HG03439 (cell line): ENCODE measurements at regions not wholly inside any gene's neighbourhood (a gene's known extent, or its start where the extent isn't known, plus 50 kb on each side); places are given as distances from the start of the nearest gene placed in this dataset.
"Not testable (repeated sequence)": the region's sequence is repeated elsewhere in the genome, so short reads cannot be mapped to it uniquely, and the experiment has no call there.

Experiments used
- ATAC-seq: cut with Tn5 transposase; IDR thresholded peaks from one replicate; pipeline ENCODE4 v1.9.1; 2021; ENCODE audit warnings: mild to moderate bottlenecking, moderate library complexity; ENCODE audit not compliant: unreplicated experiment

DNA sequence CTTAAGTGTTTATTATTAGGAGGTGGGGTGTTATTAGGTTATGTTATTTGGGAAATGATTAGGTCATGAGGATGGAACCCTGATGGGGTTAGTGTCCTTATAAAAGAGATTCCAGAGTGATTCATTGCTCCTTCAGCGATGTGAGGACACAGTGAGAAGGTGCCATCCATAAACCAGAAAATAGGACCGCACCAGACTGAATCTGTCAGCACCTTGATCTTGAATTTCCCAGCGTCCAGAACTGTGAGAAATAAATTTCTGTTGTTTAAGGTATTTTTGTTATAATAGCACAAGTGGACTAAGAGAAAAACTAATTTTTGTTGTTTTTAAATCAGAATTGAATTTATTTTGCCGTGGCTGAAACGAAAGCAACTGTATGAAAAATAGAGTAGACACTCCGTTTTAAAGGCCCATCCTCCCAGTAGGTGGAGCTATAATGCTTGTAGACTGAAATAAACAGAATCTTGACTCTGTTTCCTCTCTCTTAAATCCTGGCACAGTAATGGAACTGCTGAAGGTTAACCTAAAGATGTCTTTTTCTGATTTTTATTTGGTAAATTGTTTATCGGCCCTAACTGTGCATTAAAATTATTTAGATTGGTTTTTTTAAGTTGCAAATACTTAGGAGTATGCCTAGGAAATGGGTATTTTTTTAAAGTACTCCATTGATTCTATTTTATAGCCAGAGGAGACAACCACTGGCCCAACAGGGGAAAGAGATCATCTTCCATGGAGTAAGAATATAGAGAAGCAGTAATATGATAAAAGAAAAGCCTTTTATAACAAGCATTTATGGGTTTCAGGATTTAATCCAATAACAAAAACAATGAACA is 133.2 kb upstream of the ADAMTS3 start:
- ATAC-seq, result peak; percentile 80

DNA sequence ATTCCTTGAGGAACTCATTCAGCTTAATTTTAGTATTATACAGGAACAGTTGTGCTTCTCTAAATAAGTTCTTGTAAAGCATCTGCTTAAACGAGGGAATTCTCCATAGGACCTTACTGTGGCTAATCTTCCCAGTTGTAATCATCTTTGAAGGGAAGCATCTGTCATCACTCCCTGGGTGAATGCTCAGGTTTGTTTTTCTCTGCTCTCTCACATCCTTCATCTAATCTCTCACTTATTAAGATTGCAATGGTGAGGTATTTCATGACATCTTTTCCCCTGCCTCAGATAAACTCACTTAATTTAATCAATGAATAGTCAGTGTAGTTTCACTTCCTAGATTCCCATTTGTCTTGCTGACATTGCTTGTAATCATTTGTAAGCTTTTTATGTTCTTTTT is 121.8 kb upstream of the ADAMTS3 start:
- ATAC-seq, result no peak

DNA sequence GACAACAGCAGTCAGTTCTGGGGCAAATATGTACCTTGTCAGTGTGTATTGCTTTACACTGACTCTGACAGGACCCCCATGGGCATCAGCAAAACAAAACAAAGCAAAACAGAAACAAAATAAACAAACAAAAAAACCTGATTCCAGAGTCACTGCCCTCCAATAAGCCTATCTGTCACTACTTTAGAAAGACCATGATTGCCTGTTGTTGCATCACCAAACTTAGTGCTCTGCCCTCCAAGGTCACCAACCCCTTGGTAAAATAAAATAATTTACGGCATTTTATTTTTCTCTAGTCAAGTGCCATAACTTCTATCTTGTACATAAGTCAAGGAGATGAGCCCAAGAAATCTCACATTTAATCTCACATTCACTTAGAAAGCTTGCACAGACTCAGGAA is 120.9 kb upstream of the ADAMTS3 start:
- no peak for ATAC-seq

DNA sequence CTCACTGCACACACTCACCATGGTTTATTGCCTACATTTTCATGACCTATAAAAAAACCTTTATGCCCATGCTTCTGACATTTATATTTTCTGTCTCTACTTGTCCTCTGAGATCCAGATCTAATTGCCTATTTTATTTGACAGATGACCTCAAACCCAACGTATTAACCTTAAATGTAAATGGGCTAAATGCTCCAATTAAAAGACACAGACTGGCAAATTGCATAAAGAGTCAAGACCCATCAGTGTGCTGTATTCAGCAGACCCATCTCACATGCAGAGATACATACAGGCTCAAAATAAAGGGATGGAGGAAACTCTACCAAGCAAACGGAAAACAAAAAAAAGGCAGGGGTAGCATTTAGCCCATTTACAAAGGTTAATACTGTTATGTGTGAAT is 117.4 kb upstream of the ADAMTS3 start:
- ATAC-seq, result not testable (repeated sequence)

DNA sequence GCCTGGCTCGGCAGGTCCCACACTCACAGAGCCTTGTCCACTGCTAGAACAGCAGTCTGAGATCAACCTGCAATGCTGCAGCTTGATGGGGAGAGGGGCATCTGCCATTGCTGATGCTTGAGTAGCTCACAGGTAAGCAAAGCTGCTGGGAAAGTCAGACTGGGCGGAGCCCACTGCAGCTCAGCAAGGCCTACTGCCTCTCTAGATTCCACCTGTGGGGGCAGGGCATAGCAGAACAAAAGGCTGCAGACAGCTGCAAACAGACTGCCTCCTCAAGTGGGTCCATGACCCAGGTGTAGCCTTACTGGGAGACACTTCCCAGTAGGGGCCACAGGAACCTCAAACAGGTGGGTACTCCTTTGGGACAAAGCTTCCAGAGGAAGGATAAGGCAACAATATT is 110.6 kb upstream of the ADAMTS3 start:
- no peak for ATAC-seq

DNA sequence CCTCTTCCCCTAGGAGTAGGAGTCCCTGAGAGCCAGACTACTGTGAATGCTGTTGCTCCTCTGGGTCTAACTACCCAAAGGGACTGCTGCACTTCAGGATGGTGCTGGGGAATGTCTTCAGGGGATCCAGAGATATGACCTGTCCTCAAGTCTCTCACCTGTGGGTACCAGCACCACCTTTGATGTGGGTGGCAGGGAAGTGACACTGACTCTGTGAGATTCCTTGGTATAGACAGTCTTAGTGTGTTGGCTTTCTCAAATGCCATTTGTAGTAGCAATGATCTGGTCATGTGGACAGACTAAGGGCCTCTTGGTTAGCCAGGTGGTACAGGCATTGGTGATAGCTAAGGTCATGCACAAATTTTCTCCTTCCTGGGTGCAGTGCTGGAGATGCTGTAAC is 108.9 kb upstream of the ADAMTS3 start:
- no peak for ATAC-seq

DNA sequence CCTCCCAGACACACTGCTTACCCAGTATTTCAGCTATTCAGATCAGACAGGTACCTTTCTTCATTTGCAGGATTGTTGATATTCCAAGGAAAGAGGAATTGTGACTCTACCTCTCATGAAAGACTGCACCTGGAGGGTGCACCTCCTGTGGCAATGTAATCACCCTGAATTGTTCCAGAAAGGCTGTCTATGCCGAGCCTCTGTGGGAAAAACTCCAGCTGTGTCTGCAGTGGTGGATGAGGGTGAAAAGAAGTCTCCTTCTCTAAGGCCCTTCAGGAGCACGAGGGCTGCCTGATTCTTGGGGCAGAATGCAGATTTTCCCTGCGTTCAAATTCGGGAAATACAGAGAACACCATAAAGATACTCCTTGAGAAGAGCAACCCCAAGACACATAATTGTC is 108.2 kb upstream of the ADAMTS3 start:
- ATAC-seq, result no peak

DNA sequence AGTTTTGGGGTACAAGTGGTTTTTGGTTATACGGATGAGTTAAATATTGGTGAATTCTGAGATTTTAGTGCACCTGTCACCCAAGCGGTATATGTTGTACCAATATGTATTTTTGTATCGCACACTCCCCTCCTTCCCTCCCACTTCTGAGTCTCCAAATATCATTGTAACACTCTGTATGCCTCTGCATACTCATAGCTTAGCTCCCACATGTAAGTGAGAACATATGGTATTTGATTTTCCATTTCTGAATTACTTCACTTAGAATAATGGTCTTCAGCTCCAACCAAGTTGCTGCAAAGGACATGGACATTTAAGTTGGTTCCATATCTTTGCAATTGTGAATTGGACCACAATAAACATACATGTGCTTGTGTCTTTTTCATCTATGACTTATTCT is 103.0 kb upstream of the ADAMTS3 start:
- no peak for ATAC-seq

DNA sequence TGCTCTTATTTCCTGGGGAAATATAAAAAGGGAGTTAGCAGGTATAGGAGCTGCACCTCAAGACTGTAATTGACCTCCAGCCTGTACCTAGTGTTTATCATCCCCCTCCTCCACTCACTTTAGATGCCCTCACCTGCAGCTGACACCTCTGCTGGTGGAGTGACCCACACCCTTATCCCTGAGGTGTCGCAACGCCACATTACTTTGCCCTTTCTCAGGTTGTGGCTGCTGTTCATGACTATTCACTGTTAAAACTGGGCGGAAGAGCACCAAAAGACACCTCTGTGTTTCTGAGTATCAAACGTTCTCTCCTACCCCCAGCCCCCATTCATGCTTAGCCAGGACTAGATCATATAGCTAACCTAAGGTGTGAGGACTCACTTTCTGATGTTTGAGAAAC is 101.5 kb upstream of the ADAMTS3 start:
- no peak for ATAC-seq

DNA sequence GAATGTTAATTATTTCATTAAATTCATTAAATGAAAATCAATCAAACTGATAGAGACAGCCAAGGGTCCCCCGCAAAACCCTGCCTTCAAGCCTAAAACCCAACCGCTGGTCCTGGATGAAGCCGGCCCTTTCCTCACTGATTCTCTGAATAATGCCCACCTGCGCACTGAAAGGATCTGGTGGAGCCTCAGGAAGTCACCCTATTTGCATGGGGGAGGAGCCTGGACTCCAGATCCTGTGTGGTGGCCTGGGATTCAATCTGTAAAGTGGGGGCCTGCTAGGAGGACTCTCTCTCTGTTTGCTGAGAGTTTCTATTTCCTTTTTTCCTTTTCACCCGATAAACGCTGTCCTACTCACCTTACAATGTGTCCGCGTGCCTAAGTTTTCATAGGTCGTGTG is 97.9 kb upstream of the ADAMTS3 start:
- ATAC-seq, result no peak

DNA sequence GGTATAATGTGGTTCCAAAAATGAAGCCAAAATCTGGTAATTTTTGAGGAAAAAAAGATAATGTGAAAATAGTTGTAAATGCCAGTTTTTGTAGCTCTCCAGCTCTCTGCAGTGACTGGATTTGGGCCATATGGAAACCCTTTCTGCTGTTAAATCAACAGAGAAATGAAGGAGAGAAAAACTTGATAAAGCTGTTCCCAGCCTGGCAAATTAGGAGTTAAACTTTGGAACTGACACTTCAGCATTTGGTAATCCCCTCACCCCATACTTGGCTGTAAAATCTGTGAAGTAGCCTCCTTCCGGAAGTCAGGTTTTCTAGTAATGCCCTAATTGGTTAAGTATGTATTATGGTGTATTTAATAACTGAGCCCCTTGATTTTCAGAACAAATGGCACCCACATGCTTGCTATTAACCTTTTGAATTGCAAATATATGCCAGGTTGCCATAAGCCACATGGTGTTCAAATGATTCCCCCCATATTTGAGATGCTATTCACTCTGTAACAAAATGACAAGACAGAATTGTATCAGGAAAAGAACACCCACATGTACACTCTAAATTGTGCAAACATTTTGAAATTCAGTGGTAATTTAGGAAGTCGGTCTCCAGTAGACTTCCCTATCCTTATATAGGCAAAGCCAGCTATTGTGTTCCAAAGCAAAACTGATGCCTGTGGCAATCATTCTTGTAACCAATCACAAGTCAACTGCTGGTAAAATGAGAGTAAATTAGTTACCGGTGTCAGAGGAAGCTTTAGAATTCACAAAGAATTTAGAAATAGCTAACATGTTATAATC is 96.3 kb upstream of the ADAMTS3 start:
- ATAC-seq, result no peak

DNA sequence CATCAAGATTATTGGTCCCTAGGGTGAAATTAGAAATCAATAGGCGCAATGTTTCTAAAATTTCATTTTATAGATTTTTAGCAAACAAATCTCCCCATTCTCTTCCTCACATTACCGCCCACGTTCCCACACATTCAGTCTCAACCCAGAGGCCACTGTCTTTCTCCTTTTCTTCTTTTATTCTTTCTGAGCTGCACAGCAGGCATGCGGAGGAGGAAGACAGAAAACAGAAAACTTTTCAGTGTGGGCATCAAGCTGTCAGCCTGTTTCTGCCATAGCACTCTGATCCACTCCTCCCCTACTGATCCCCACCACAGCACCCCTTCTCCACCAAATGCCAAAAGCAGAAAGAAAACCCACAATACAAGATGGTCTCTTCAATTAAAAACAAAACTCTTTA is 94.8 kb upstream of the ADAMTS3 start:
- no peak for ATAC-seq

DNA sequence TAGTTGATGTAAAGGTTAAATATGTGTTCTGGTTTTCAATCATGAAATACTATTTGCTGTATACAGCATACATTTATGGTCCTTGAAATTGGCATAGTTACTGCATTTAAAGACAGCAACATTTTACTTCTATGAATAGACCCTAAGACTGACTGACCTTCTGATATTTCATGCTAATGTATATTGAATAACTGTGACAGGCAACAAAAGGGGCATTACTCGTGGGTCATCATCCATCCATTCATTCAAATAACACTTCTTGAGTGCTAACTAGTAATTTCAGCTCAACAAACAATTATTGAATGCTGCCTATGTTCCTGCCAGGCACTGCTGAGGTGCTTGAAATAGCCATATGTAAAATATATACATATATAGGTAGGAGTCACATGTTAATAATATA is 92.8 kb upstream of the ADAMTS3 start:
- ATAC-seq, result no peak

DNA sequence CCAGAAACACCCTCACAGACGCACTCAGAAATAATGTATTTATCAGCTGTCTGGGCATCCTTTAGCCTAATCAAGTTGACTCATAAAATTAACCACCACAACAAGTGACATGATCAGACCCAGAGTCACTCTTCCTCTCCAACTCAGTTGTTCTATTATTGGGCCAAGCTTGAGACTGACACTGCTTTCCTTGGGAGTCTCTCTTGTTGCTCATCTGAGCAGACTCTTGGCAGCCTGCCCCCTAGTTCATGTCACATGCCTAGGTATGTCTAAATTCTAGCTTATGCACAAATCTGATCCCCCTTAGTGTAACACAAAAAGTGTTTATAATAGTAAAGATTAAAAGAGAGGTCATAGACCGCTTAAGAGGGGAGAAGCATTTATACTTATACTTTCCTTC is 72.6 kb upstream of the ADAMTS3 start:
- no peak for ATAC-seq

DNA sequence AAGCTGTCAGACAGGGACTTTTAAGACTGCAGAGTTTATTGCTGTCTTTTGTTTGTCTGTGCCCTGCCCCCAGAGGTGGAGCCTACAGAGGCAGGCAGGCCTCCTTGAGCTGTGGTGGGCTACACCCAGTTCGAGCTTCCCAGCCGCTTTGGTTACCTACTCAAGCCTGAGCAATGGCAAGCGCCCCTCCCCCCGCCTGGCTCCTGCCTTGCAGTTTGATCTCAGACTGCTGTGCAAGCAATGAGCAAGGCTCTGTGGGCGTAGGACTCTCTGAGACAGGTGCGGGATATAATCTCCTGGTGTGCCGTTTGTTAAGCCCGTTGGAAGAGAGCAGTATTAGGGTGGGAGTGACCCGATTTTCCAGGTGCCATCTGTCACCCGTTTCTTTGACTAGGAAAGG is 67.8 kb upstream of the ADAMTS3 start:
- not testable (repeated sequence) for ATAC-seq

DNA sequence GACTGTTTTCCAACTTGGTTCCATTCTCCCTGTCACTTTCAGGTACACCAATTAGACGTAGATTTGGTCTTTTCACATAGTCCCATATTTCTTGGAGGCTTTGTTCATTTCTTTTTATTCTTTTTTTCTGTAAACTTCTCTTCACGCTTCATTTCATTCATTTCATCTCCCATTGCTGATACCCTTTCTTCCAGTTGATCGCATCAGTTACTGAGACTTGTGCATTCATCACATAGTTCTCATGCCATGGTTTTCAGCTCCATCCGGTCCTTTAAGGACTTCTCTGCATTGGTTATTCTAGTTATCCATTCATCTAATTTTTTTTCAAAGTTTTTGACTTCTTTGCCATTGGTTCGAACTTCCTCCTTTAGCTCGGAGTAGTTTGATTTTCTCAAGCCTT is 66.9 kb upstream of the ADAMTS3 start:
- ATAC-seq, result not testable (repeated sequence)

DNA sequence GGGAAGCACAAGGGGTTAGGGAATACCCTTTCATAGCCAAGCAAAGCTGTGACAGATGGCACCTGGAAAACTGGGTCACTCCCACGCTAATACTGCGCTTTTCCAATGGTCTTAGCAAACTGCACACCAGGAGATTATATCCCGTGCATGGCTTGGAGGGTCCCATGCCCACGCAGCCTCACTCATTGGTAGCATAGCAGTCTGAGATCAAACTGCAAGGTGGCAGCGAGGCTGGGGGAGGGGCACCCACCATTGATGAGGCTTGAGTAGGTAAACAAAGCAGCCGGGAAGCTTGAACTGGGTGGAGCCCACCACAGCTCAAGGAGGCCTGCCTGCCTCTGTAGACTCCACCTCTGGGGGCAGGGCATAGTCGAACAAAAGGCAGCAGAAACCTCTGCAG is 63.2 kb upstream of the ADAMTS3 start:
- not testable (repeated sequence) for ATAC-seq

DNA sequence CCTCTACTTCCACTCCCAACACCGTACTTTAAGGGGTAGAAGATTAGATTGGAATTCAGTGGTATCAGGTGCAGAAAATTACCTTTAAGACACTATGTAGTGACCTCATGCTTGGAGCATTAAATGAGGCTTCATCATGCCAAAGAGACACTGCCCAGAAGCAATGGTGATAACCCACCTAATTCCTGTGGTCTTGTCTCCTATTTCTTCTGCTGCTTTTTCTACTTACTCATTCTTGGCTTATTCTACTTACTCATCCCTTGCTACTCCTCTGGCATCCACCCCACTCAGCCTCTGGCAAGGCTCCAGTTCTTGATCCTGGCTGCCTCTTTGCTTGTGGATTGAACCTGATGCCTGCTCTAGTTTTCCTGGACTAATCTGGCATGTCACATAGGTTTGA is 62.3 kb upstream of the ADAMTS3 start:
- no peak for ATAC-seq

DNA sequence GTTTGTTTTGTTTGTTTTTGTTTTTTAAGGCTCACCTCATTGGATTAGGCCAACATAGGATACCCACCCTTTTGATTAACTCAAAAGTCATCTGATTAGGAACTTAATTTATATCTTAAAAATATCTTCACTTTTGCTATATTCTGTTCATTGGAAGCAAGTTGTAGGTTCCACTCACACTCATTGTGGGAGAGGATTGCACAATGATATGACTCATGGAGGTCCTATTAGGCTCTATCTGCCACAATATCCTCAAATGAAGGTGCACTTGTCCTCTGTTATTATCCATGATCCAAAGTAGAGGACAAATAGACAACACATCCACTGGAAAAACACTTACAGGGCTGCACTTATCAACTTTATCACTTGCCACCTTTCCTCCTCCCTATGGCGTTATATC is 60.5 kb upstream of the ADAMTS3 start:
- no peak for ATAC-seq

DNA sequence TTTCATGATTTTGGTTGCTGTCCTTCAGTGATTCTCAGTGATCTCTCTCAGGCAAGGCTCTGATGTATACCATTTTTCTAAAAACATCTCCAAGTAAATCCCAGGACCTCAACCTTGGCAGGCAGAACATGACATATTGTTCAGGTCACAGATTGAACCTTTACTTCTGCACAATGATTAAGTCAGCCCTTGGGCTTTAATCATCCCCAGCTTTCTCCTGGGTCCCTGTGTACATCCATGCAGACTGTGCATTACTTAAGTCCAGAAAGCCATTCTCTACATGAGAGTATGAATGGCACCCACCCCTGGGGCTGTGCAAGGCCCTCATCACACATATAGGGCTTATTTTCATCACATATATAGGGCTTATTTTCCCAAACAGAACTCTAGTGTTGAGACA is 58.7 kb upstream of the ADAMTS3 start:
- ATAC-seq, result no peak
